ENCODE measurements at regions not wholly inside any gene's neighbourhood (a gene's known extent, or its start where the extent isn't known, plus 50 kb on each side); places are given as distances from the start of the nearest gene placed in this dataset.

- H3K4me3 ChIP-seq (ENCODE audit: control extremely low read depth in 1 of 5, extremely low read depth in 1 of 5, insufficient read depth in 1 of 5, low read depth in 2 of 5, low read length in 4 of 5), result no peak overlapping the region
- no peak overlapping the region for H3K27ac ChIP-seq (ENCODE audit: low read length in 2 of 2)
- POLR2A ChIA-PET, result no interaction called here
- H3K4me1 ChIP-seq (ENCODE audit: control insufficient read depth in 2 of 2, insufficient read depth in 2 of 2, low read length in 2 of 2), result no peaks in the 10 kb centered on the region
- Mint-ChIP-seq H3K4me1 (no peaks in the 10 kb centered on the region), H3K9me3 (ENCODE audit: insufficient read depth) (peaks cover 4% of the 10 kb centered on the region), H3K27me3 (no peaks in the 10 kb centered on the region), H3K27ac (no peak overlapping the region), H3K4me3 (no peak overlapping the region)
- no peaks in the 10 kb centered on the region for H3K36me3 ChIP-seq (replicated peaks in 1 of 2; ENCODE audit: control extremely low read depth in 1 of 2, control insufficient read depth in 1 of 2, extremely low read depth in 1 of 2, insufficient read depth in 2 of 2, low read length in 1 of 2)
- ATAC-seq (ENCODE audit: low read depth), result no peak
- 80% methylated on average over 2 of the region's 7 CpGs for WGBS (ENCODE audit: insufficient coverage)
- H3K9ac ChIP-seq (ENCODE audit: low read length), result no peak overlapping the region
- H3K79me2 ChIP-seq (ENCODE audit: control insufficient read depth, insufficient read depth, low read length), result no peaks in the 10 kb centered on the region
- TF ChIP-seq CTCF (IDR thresholded peaks at IDR 0.05) (no peak), EZH2 (IDR thresholded peaks at IDR 0.05; ENCODE audit: borderline replicate concordance, insufficient read depth, low read depth, low read length, poor library complexity, severe bottlenecking) (no peak)
- no peaks in the 10 kb centered on the region for H4K20me1 ChIP-seq (ENCODE audit: control insufficient read depth, insufficient read depth, low read length, poor library complexity, severe bottlenecking)
- no peaks in the 10 kb centered on the region for H3K9me3 ChIP-seq (ENCODE audit: control extremely low read depth in 1 of 3, control insufficient read depth in 2 of 3, insufficient read depth in 1 of 3, low read length in 2 of 3)
- H3K27me3 ChIP-seq (replicated peaks in 1 of 4; ENCODE audit: control extremely low read depth in 1 of 4, control insufficient read depth in 3 of 4, insufficient read depth in 4 of 4, low read length in 3 of 4), result no peaks in the 10 kb centered on the region
- H2AFZ ChIP-seq (ENCODE audit: insufficient read depth, low read depth, low read length, poor library complexity, severe bottlenecking), result no peak overlapping the region
- H3K4me2 ChIP-seq (replicated peaks; ENCODE audit: low read depth, low read length, poor library complexity, severe bottlenecking), result no peak overlapping the region
- DNase-seq, result no peak
- CTCF ChIA-PET, result no interaction called here
- intact Hi-C loops (cut with micrococcal nuclease), result no loop called here
These were observed 733.5 kb upstream of the SGCG start for GRCh38 chr13:22447132-22447886.

- Histone ChIP-seq H3K9ac (ENCODE audit: low read length) (no peak overlapping the region), H3K4me2 (replicated peaks; ENCODE audit: low read depth, low read length, poor library complexity, severe bottlenecking) (no peak overlapping the region), H4K20me1 (ENCODE audit: control insufficient read depth, insufficient read depth, low read length, poor library complexity, severe bottlenecking) (no peaks in the 10 kb centered on the region), H3K4me3 (ENCODE audit: control extremely low read depth in 1 of 5, extremely low read depth in 1 of 5, insufficient read depth in 1 of 5, low read depth in 2 of 5, low read length in 4 of 5) (no peak overlapping the region), H3K79me2 (ENCODE audit: control insufficient read depth, insufficient read depth, low read length) (no peaks in the 10 kb centered on the region), H3K27me3 (replicated peaks in 1 of 4; ENCODE audit: control extremely low read depth in 1 of 4, control insufficient read depth in 3 of 4, insufficient read depth in 4 of 4, low read length in 3 of 4) (no peaks in the 10 kb centered on the region), H2AFZ (ENCODE audit: insufficient read depth, low read depth, low read length, poor library complexity, severe bottlenecking) (no peak overlapping the region), H3K4me1 (ENCODE audit: control insufficient read depth in 2 of 2, insufficient read depth in 2 of 2, low read length in 2 of 2) (no peaks in the 10 kb centered on the region), H3K36me3 (replicated peaks in 1 of 2; ENCODE audit: control extremely low read depth in 1 of 2, control insufficient read depth in 1 of 2, extremely low read depth in 1 of 2, insufficient read depth in 2 of 2, low read length in 1 of 2) (no peaks in the 10 kb centered on the region), H3K9me3 (ENCODE audit: control extremely low read depth in 1 of 3, control insufficient read depth in 2 of 3, insufficient read depth in 1 of 3, low read length in 2 of 3) (no peaks in the 10 kb centered on the region), H3K27ac (ENCODE audit: low read length in 2 of 2) (no peak overlapping the region)
- Mint-ChIP-seq H3K4me3 (no peak overlapping the region), H3K4me1 (no peaks in the 10 kb centered on the region), H3K27me3 (no peaks in the 10 kb centered on the region), H3K27ac (no peak overlapping the region), H3K9me3 (ENCODE audit: insufficient read depth) (peaks cover 6% of the 10 kb centered on the region)
- ATAC-seq (ENCODE audit: low read depth), result no peak
- CTCF ChIA-PET, result no interaction called here
- intact Hi-C loops (cut with micrococcal nuclease), result no loop called here
- TF ChIP-seq CTCF (IDR thresholded peaks at IDR 0.05) (no peak), EZH2 (IDR thresholded peaks at IDR 0.05; ENCODE audit: borderline replicate concordance, insufficient read depth, low read depth, low read length, poor library complexity, severe bottlenecking) (no peak)
- WGBS (ENCODE audit: insufficient coverage), result no CpG with 5 or more reads among the region's 5 CpGs
- POLR2A ChIA-PET, result no interaction called here
- DNase-seq, result no peak
These were observed 731.5 kb upstream of the SGCG start for GRCh38 chr13:22449251-22449650.

All from B cell (primary cell).